Skeletal muscle cell (primary cell): ENCODE measurements at regions not wholly inside any gene's neighbourhood (a gene's known extent, or its start where the extent isn't known, plus 50 kb on each side); places are given as distances from the start of the nearest gene placed in this dataset.

Source experiments
- DNase-seq: peaks from one replicate; pipeline ENCODE4 v3.0.0-alpha.2; 2010; ENCODE audit warnings: low read depth
- H3K4me3 ChIP-seq: 2 replicates; pipeline ENCODE4 v1.5.1; 2011; ENCODE audit warnings: low read depth, mild to moderate bottlenecking, control low read depth, low read length, moderate library complexity

DNA sequence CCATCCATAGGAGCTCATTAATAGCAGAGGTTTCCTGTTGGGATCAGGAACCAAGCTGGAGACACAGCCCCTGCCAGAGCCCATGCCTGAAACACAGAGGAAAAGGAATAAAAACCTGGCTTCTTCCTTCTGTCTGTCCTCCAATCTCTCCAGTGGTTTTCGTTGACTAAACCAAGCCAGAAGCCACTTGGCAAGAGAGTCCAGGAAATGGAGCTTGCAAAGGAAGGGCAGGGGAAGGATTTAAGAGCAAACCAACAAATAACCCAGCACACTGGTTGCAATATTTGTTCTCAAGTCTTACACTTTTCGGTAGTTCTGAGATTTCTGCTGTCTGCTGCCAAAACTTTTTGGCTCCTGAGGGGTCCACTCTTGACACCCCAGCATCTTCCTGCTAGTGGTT lies 137.0 kb upstream of the BMP2 start:
- DNase-seq = no peak
- H3K4me3 ChIP-seq = no peak overlapping the region

DNA sequence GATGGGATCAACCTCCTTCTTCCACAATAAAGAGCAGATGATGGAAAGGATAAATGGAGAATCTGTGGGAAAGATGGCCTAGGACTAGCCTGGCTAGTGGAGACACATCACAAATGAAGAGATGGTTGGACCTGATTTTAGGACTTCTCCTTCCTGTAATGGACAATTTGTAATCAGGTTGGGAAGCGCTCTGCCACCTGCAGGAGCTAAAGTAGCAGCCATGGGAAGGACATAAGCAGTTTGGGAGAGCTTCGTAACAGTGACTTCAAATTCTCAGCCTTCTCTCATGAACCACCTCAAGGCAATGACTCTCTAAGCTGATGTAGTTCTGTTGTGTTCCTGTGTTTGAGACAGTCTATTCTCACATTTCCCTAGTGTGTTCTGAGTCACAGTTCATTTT lies 137.9 kb upstream of the BMP2 start:
- DNase-seq = no peak
- no peak overlapping the region for H3K4me3 ChIP-seq

DNA sequence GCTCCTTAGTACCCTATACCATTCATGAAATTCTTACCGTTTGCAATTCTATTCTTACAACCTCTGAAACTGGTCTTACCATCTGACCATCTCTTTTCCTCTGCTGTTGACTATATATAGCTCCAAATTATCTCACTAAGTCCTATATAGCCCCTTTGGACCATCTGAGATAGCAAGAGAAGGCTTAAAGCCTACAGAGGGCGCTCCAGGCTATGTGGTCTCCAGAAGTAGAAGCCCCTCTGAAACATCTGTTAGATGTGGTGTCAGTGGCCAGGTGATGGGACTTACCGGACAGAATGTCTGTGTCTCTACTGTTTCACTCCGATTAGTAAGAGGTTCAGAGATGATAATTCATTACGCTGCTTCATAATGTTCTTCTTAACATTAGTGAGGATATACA lies 140.7 kb upstream of the BMP2 start:
- no peak for DNase-seq
- no peak overlapping the region for H3K4me3 ChIP-seq

GRCh38 chr20:6623989-6624388 lies 143.5 kb upstream of the BMP2 start:
- H3K4me3 ChIP-seq = no peak overlapping the region
- DNase-seq = no peak

GRCh38 chr20:6622041-6622440 lies 145.4 kb upstream of the BMP2 start:
- DNase-seq = no peak

GRCh38 chr20:6618051-6618450 lies 149.4 kb upstream of the BMP2 start:
- no peak overlapping the region for H3K4me3 ChIP-seq
- no peak for DNase-seq

More at GRCh38 chr20:6622041-6622440, 145.4 kb upstream of the BMP2 start:
- no peak overlapping the region for H3K4me3 ChIP-seq

- no peak overlapping the region for H3K4me3 ChIP-seq
- DNase-seq = no peak
Observed at GRCh38 chr20:6616421-6616820, 151.1 kb upstream of the BMP2 start.

GRCh38 chr20:6614836-6615235 lies 152.7 kb upstream of the BMP2 start:
- no peak overlapping the region for H3K4me3 ChIP-seq

DNA sequence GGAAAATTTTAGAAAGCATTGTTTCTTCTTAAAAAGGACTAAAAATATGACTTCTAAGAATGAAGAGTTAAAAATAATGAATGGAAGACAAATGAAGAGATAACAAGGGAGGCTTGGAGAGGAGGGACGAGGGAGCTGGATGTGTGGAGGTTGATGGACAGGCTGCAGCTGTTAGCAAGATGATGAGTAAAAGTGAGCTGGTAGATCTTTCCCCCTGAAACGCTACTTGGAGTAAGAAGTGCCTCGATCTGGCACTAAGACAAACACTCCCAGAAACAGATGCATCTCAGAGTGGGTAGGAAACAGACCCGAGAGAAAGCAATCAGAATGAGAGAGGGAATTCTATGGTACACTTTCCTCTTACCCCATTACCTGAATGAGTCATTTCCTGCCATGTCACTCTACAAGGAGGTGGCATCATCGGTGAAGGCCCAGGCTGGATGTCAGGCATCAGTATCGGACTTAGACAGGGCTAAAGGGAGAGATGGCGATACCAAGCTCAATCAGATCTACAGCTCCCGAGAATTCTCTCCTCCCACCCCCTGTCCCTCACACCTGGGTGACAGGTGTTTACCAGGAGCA lies 154.1 kb upstream of the BMP2 start:
- H3K4me3 ChIP-seq = no peak overlapping the region
- DNase-seq = no peak

More at GRCh38 chr20:6614836-6615235, 152.7 kb upstream of the BMP2 start:
- no peak for DNase-seq

GRCh38 chr20:6612606-6612923 lies 154.9 kb upstream of the BMP2 start:
- no peak overlapping the region for H3K4me3 ChIP-seq
- DNase-seq = no peak

DNA sequence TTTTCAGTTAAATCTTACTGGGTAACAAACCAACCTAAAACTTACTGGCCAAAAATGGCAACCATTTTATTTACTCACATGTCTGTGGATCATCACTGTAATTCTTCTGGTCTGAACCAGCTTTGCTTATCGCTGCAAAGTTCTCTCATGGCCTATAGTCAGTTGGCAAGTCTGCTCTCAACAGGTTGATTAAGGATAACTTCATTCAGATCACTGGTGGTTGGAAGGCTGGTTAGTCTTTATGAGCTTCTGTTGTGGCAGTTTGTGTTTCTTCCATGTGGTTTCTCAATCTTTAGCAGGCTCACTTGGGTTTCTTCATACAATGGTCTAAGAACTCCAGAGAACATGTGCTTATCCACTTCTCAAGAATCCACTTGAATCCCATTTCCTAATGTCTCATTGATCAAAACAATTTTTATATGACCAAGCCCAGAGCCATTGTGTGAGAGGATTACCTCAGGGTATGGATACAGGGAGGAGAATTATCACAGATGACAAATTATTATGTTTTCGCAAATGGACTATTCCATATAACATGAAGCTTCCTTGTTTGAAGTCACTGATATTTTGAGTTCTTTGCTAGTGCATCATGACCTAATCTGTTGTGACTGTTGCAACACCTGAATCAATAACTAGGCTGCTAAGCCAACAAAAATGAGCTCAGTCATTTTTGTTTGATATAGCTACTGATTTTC lies 155.4 kb upstream of the BMP2 start:
- no peak overlapping the region for H3K4me3 ChIP-seq
- no peak for DNase-seq

- H3K4me3 ChIP-seq = no peak overlapping the region
- DNase-seq = no peak
Observed at GRCh38 chr20:6606651-6607050, 160.8 kb upstream of the BMP2 start.

- DNase-seq = no peak
- no peak overlapping the region for H3K4me3 ChIP-seq
Observed at GRCh38 chr20:6605055-6605935, 162.2 kb upstream of the BMP2 start.

DNA sequence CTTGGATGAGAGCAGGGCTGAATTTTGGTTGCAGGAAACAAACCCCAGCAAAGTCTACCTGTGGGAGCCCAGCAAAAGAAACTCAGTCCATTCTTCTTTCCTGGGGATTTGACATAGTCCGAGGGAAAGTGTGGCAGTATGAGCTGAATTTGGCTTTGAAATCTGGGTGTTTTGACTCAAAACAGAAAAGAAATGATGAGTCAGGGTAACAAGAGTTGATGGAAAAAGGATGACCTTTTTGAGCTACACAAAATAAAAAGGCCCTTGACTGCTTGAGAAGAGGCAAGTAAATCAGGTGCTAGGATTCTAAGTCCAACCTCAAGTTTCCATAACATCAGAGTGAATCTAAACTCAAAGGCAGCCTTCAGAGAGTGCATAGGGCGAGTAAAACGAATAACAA lies 163.3 kb upstream of the BMP2 start:
- H3K4me3 ChIP-seq = no peak overlapping the region
- no peak for DNase-seq

GRCh38 chr20:6599876-6600735 lies 167.4 kb upstream of the BMP2 start:
- H3K4me3 ChIP-seq = no peak overlapping the region
- DNase-seq = no peak

GRCh38 chr20:6595704-6596103 lies 171.8 kb upstream of the BMP2 start:
- no peak overlapping the region for H3K4me3 ChIP-seq
- no peak for DNase-seq

DNA sequence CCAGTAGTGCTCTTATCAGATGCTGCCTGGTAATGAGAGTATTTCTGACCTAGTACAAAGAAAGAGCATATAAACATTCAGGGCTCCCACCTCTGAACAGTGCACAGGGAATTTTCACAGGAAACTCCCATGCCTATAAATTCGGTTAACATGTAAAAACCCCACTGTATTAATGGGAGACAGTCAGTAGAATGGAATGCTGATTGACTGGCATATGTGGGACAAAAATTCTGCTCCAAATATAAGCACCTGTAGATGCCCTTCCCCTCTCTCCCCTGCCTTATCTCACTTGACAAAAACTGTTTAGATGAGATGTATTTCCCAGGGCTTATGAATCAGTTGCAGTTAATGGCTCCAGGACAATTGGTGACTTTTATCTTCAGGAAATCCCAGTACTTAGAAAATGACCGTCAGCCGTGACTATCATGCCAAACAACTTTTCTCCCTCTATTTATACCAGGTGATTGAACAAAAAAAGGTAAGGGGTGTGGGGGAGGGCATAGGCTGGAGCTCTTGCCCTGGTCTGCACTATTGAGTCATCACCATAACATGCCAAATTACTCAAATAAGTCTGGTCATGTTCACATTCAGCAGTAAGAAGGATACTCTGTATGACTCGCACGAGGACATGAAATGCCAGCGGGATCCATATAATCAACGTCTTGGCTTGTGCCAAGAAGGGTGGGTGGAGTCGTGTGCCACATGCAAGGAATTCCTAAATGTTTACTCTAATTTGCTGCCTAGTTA lies 176.4 kb upstream of the BMP2 start:
- peak; percentile 68 for DNase-seq
- H3K4me3 ChIP-seq = no peak overlapping the region

- no peak overlapping the region for H3K4me3 ChIP-seq
- DNase-seq = no peak
Observed at GRCh38 chr20:6588296-6588695, 179.2 kb upstream of the BMP2 start.

DNA sequence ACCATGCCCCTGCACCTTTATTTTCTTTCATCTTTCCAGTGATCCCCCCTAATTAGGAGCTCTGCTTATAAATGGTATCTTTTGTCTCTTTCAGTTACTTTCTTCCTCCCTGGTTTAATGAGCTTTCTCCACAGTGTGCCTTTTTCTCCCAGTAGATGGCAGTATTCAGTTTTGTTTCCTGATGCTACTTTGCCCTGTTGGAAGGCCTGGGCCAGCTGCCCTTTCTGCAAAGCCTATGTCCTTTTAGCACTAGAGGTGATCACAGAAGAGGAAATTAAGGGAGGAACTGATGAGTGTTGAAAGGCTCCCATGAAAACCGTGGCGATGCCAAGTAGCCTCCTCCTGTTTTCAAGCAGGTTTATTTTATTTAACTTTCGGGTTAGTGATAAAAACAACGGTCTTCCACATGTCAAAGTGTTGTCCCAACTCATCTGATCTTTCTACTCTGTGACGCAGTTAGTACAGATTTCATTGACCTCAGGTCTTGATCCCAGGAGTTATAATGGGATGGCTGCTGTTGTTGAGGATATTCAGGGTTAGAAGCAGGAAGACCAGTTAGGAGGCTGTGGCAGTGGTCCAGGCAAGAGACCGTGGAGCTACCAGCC lies 184.2 kb upstream of the BMP2 start:
- no peak overlapping the region for H3K4me3 ChIP-seq
- no peak for DNase-seq
